Endothelial cell of umbilical vein (primary cell): ENCODE measurements at regions not wholly inside any gene's neighbourhood (a gene's known extent, or its start where the extent isn't known, plus 50 kb on each side); places are given as distances from the start of the nearest gene placed in this dataset.

Experiments used
- BruUV-seq: library from RNA; stranded (reverse); fragments of 400-500 nt; replicated peaks from 2 replicates; lab custom pipeline; 2021; lab: Mats Ljungman, UMichigan
- CTCF ChIA-PET: fragments of 300-600, 350-600 bp; sonication (Branson Sonifier 250); formaldehyde crosslinking; loops from one replicate; lab custom pipeline; 2021; ENCODE audit warnings: antibody characterized with exemption, inconsistent platforms; lab: Charles Lee
- POLR2A ChIA-PET: fragments of 300-600, 350-600 bp; sonication (Branson Sonifier 250); formaldehyde crosslinking; loops from one replicate; lab custom pipeline; 2021; ENCODE audit warnings: antibody characterized with exemption, inconsistent platforms; lab: Charles Lee
- DNase-seq: peaks from one replicate; pipeline ENCODE4 v3.0.0-alpha.2; 2011; ENCODE audit warnings: low read depth, low spot score
- FAIRE-seq: peaks from 2 replicates; lab custom pipeline; 2011; peaks lifted over from hg19 to GRCh38; lab: Jason Lieb, UNC
- H2AFZ ChIP-seq: 2 replicates; pipeline ENCODE4 v1.6.0; 2012; ENCODE audit warnings: low read depth, low read length, control low read depth, inconsistent platforms
- H3K27ac ChIP-seq: 2 replicates; pipeline ENCODE4 v1.5.1; 2011; ENCODE audit warnings: low read depth, mild to moderate bottlenecking, control low read depth, low read length, moderate library complexity; ENCODE audit not compliant: insufficient read depth
- H3K27me3 ChIP-seq, 2 experiments: 2 replicates each; pipeline versions ENCODE4 v1.6.0 to v1.6.1; 2011; ENCODE audit warnings: low read length in 2 of 2, mixed read lengths in 1 of 2; ENCODE audit not compliant: control insufficient read depth in 2 of 2, insufficient read depth in 2 of 2
- H3K36me3 ChIP-seq, 2 experiments: 2 replicates in 1 of 2; 3 replicates in 1 of 2; pipeline ENCODE4 v1.5.1; 2011; ENCODE audit warnings: low read length in 2 of 2, mild to moderate bottlenecking in 1 of 2, moderate library complexity in 1 of 2; ENCODE audit not compliant: control insufficient read depth in 2 of 2, insufficient read depth in 2 of 2; ENCODE audit errors: extremely low read depth in 1 of 2
- H3K4me1 ChIP-seq: 3 replicates; pipeline ENCODE4 v1.5.1; 2011; ENCODE audit warnings: mild to moderate bottlenecking, low read length; ENCODE audit not compliant: control insufficient read depth, insufficient read depth; ENCODE audit errors: extremely low read depth
- H3K4me2 ChIP-seq: 2 replicates; pipeline ENCODE4 v1.6.1; 2011; ENCODE audit warnings: low read length, control low read depth, mixed read lengths; ENCODE audit not compliant: insufficient read depth
- H3K4me3 ChIP-seq, 3 experiments: fragments of 200-600 bp in 1 of 3; sonication (generic), shearing (Covaris generic) in 1 of 3; replicated peaks in 1 of 3; 2 replicates each; pipeline ENCODE4 v1.5.1; 2011 to 2016; ENCODE audit warnings: control low read depth in 3 of 3, low read length in 3 of 3, mild to moderate bottlenecking in 2 of 3, inconsistent platforms in 1 of 3, low read depth in 1 of 3, moderate library complexity in 1 of 3; ENCODE audit not compliant: insufficient read depth in 1 of 3
- H3K79me2 ChIP-seq: 2 replicates; pipeline ENCODE4 v1.6.0; 2012; ENCODE audit warnings: low read length, inconsistent platforms; ENCODE audit not compliant: control insufficient read depth, insufficient read depth
- H3K9ac ChIP-seq: replicated peaks from 2 replicates; pipeline ENCODE3; 2011; ENCODE audit warnings: low read length, control low read depth; ENCODE audit not compliant: insufficient read depth; ENCODE audit errors: extremely low read depth
- H3K9me1 ChIP-seq: replicated peaks from 3 replicates; pipeline ENCODE4 v1.6.0; 2011; ENCODE audit warnings: mild to moderate bottlenecking, low read length; ENCODE audit not compliant: control insufficient read depth, insufficient read depth; ENCODE audit errors: extremely low read depth
- H3K9me3 ChIP-seq: replicated peaks from 2 replicates; pipeline ENCODE4 v1.5.1; 2012; ENCODE audit warnings: low read length, inconsistent platforms; ENCODE audit not compliant: control insufficient read depth, insufficient read depth
- H4K20me1 ChIP-seq: replicated peaks from 2 replicates; pipeline ENCODE3; 2011; ENCODE audit warnings: mild to moderate bottlenecking, low read length; ENCODE audit not compliant: control insufficient read depth, insufficient read depth; ENCODE audit errors: extremely low read depth
- EZH2 ChIP-seq: IDR thresholded peaks from 2 replicates; pipeline ENCODE4 v1.6.1; 2012; ENCODE audit warnings: borderline replicate concordance, low read depth, mild to moderate bottlenecking, moderate library complexity, low read length, inconsistent platforms; ENCODE audit not compliant: severe bottlenecking
- FOS ChIP-seq: IDR thresholded peaks from 2 replicates; pipeline ENCODE4 v1.6.1; 2011; ENCODE audit warnings: mild to moderate bottlenecking, low read length, moderate library complexity, borderline replicate concordance; ENCODE audit not compliant: insufficient read depth
- JUN ChIP-seq: IDR thresholded peaks from 2 replicates; pipeline ENCODE4 v1.6.1; 2011; ENCODE audit warnings: borderline replicate concordance, low read depth; ENCODE audit not compliant: insufficient read length, insufficient read depth
- MYC ChIP-seq: IDR thresholded peaks from one replicate; pipeline ENCODE4 v1.6.1; 2011; ENCODE audit warnings: mild to moderate bottlenecking, low read depth, low read length
- POLR2AphosphoS5 ChIP-seq: IDR thresholded peaks from 2 replicates; pipeline ENCODE4 v1.6.1; 2012; ENCODE audit warnings: low read depth, mild to moderate bottlenecking, control low read depth, low read length, moderate library complexity; ENCODE audit not compliant: insufficient read depth
- dilution Hi-C: fragments of 300-500 bp; cut with MboI; formaldehyde crosslinking; loops from one replicate; pipeline ENCODE4 v1.15.0; 2019; ENCODE audit warnings: low sequenced_read_pairs; ENCODE audit not compliant: extremely low pct_ligation_motif_present
- intact Hi-C: fragments of 100-400 bp; cut with micrococcal nuclease; formaldehyde crosslinking; loops from one replicate; pipeline ENCODE4 v1.10.0; 2022
- TF ChIP-seq, protein P1 (sequence below), 2 donors: IDR thresholded peaks; 1 replicate in 1 of 2; 2 replicates in 1 of 2; pipeline ENCODE4 v1.5.1; 2011; ENCODE audit warnings: low read length in 2 of 2, mild to moderate bottlenecking in 2 of 2, moderate library complexity in 2 of 2, control low read depth in 1 of 2, inconsistent platforms in 1 of 2, low read depth in 1 of 2; ENCODE audit not compliant: insufficient read depth in 1 of 2; ENCODE audit errors: extremely low read depth in 1 of 2
- TF ChIP-seq, protein P2 (sequence below): IDR thresholded peaks from 2 replicates; pipeline ENCODE4 v1.6.1; 2011; ENCODE audit not compliant: insufficient read depth, insufficient read length

GRCh38 chr18:65215865-65216466, 534.8 kb upstream of the CDH7 start:
- no TSS peak for BruUV-seq

More at GRCh38 chr18:65215865-65216466, 534.8 kb upstream of the CDH7 start:
- H4K20me1 ChIP-seq, result no peaks in the 10 kb centered on the region
- no peak overlapping the region for H2AFZ ChIP-seq
- H3K36me3 ChIP-seq, result no peaks in the 10 kb centered on the region
- H3K79me2 ChIP-seq, result no peaks in the 10 kb centered on the region
- no peak overlapping the region for H3K27ac ChIP-seq
- H3K4me2 ChIP-seq, result no peak overlapping the region
- no peaks in the 10 kb centered on the region for H3K9me1 ChIP-seq
- no peak overlapping the region for H3K9ac ChIP-seq
- no peak for TF ChIP-seq JUN
- TF ChIP-seq, protein P1, sequence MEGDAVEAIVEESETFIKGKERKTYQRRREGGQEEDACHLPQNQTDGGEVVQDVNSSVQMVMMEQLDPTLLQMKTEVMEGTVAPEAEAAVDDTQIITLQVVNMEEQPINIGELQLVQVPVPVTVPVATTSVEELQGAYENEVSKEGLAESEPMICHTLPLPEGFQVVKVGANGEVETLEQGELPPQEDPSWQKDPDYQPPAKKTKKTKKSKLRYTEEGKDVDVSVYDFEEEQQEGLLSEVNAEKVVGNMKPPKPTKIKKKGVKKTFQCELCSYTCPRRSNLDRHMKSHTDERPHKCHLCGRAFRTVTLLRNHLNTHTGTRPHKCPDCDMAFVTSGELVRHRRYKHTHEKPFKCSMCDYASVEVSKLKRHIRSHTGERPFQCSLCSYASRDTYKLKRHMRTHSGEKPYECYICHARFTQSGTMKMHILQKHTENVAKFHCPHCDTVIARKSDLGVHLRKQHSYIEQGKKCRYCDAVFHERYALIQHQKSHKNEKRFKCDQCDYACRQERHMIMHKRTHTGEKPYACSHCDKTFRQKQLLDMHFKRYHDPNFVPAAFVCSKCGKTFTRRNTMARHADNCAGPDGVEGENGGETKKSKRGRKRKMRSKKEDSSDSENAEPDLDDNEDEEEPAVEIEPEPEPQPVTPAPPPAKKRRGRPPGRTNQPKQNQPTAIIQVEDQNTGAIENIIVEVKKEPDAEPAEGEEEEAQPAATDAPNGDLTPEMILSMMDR (IDR thresholded peaks at IDR 0.05; ENCODE audit: extremely low read depth in 1 of 2, insufficient read depth in 1 of 2, low read depth in 1 of 2, low read length in 2 of 2), result no peak
- TF ChIP-seq POLR2AphosphoS5, result no peak
- no peak for TF ChIP-seq EZH2
- TF ChIP-seq MYC, result no peak
- TF ChIP-seq FOS, result no peak
- TF ChIP-seq, protein P2, sequence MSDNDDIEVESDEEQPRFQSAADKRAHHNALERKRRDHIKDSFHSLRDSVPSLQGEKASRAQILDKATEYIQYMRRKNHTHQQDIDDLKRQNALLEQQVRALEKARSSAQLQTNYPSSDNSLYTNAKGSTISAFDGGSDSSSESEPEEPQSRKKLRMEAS, result no peak
- H3K4me1 ChIP-seq, result no peaks in the 10 kb centered on the region
- no peak for DNase-seq
- POLR2A ChIA-PET, result no interaction called here
- dilution Hi-C loops, result no loop called here
- no peaks in the 10 kb centered on the region for H3K27me3 ChIP-seq
- intact Hi-C loops, result no loop called here
- CTCF ChIA-PET, result no interaction called here
- FAIRE-seq, result no peak
- H3K4me3 ChIP-seq, result no peak overlapping the region
- H3K9me3 ChIP-seq, result no peaks in the 10 kb centered on the region
